Activated CD8-positive, alpha-beta memory T cell treated with anti-CD3 and anti-CD28 coated beads for 36 hours (primary cell): ENCODE measurements at regions not wholly inside any gene's neighbourhood (a gene's known extent, or its start where the extent isn't known, plus 50 kb on each side); places are given as distances from the start of the nearest gene placed in this dataset.

Source experiments
- CTCF ChIA-PET: fragments of 350-600 bp; sonication (Branson Sonifier 250); formaldehyde crosslinking; loops from one replicate; lab custom pipeline; 2021; ENCODE audit warnings: antibody characterized with exemption; lab: Charles Lee
- POLR2A ChIA-PET: fragments of 350-600 bp; sonication (Branson Sonifier 250); formaldehyde crosslinking; loops from one replicate; lab custom pipeline; 2021; ENCODE audit warnings: antibody characterized with exemption; lab: Charles Lee

GRCh38 chr3:146966124-146966523, 361.0 kb upstream of the PLSCR5 start:
- ChIA-PET POLR2A (no interaction called here), CTCF (no interaction called here)

DNA sequence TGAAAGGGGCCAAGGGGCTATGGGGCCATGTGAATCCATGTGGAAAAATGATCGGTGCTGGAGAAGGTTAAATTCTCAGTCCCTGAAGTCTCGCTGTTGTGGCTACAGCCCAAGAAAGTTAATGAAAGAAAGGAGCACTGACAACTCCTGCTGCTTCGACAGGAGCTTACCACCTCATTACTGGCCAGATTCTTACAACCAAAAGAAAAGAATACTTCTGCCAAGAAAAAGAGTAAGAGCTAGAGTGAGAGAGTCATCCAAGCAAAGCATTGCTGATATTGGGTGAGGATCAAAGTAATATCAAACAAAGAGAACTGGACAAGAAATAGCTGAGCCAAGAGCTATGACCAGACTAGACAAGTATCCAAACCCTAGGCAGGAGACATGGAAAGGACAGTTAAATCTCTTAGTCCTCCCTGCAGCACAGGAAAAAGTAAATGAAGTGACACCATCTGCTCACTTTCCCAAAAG, 348.4 kb upstream of the PLSCR5 start:
- POLR2A ChIA-PET = no interaction called here

GRCh38 chr3:146948985-146949384, 343.8 kb upstream of the PLSCR5 start:
- CTCF ChIA-PET = no interaction called here

More for the DNA sequence above, 348.4 kb upstream of the PLSCR5 start:
- CTCF ChIA-PET = no interaction called here

DNA sequence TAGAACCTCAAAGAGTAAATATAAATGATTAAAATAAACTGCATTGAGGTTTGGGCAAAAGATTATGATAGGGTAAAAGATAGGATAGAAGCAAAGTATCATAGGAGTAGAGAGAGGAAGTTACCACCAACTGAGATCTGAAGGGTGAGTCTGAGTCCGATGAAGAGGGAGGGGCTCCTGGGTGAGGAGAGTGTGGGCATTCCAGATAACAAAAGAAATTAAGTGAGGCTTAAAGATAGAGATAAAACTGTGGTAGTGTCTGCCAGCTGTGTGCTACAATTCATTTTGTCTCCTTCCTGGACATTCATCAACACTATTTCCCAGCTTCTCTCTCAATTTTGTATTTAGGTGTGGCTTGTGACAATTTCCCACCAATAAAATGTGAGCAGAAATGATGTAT, 343.0 kb upstream of the PLSCR5 start:
- POLR2A ChIA-PET = no interaction called here
- CTCF ChIA-PET = no interaction called here

More at GRCh38 chr3:146948985-146949384, 343.8 kb upstream of the PLSCR5 start:
- POLR2A ChIA-PET = no interaction called here

DNA sequence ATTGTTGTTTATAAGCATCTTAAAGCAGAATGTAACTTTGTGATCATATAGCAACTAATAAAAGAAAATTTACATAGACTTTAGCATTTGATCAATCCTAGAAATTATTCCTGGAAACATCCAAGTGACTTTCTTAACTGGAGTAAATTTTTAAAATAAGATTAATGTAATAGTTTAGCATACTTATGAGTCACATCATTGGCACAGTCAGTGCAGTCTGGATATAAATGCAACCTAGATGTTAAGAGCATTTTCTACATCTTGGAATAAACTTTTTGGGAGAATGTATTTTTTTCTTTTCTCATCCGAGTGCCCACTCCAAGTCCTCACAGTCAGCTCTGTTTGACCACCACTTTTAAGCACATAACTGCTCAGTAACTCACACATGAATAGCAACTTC, 324.6 kb upstream of the PLSCR5 start:
- POLR2A ChIA-PET = no interaction called here
- CTCF ChIA-PET = no interaction called here

- ChIA-PET POLR2A (no interaction called here), CTCF (no interaction called here)
These were observed 323.4 kb upstream of the PLSCR5 start for GRCh38 chr3:146928421-146929059.

GRCh38 chr3:146921693-146922092, 316.5 kb upstream of the PLSCR5 start:
- ChIA-PET CTCF (no interaction called here), POLR2A (no interaction called here)

- ChIA-PET CTCF (no interaction called here), POLR2A (no interaction called here)
These were observed 309.3 kb upstream of the PLSCR5 start for GRCh38 chr3:146914409-146914808.

- ChIA-PET CTCF (no interaction called here), POLR2A (no interaction called here)
These were observed 307.3 kb upstream of the PLSCR5 start for GRCh38 chr3:146912241-146913015.

DNA sequence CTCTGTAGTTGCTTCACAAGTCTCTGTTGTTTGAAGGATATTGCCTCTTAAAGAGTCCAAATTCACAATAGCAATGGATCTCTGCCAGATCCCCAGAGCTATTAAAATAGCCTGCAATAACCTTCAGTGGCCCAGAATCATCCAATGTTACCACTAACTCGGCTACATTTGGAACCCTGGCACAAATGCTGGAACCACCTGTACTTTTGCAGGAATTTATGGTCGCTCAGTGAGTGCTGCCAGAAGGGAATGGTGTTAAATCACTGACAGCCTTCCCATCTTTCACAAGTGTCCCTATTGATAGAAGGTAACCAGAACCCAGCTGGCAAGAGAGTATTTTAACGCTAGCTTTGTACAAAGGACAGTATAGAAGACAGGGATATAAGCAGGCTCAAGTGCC, 298.8 kb upstream of the PLSCR5 start:
- ChIA-PET CTCF (no interaction called here), POLR2A (no interaction called here)

DNA sequence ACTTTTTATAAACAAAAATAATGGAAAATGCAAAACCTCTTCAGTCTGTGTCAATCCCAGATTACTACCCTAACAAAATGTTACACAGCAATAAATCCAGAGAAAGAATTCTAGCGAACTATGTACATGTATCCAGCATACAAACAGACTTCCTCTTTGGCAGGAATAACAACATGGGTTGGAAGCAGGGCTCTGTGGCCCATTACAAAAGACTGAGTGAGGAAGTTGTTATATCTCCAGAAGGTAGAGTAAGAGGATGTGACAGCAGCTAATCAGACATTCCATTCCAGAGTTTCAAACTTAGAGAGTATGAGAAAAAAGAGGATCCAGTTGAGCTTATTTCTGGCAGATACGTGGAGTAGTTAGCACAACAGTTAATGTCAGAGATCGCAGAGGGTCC, 294.0 kb upstream of the PLSCR5 start:
- POLR2A ChIA-PET = no interaction called here
- CTCF ChIA-PET = no interaction called here

GRCh38 chr3:146896711-146897110, 291.6 kb upstream of the PLSCR5 start:
- ChIA-PET CTCF (no interaction called here), POLR2A (no interaction called here)

- ChIA-PET POLR2A (no interaction called here), CTCF (no interaction called here)
These were observed 290.0 kb upstream of the PLSCR5 start for GRCh38 chr3:146895026-146895749.

GRCh38 chr3:146894406-146894805, 289.3 kb upstream of the PLSCR5 start:
- CTCF ChIA-PET = no interaction called here
- POLR2A ChIA-PET = no interaction called here

- CTCF ChIA-PET = no interaction called here
These were observed 286.9 kb upstream of the PLSCR5 start for GRCh38 chr3:146892041-146892440.

DNA sequence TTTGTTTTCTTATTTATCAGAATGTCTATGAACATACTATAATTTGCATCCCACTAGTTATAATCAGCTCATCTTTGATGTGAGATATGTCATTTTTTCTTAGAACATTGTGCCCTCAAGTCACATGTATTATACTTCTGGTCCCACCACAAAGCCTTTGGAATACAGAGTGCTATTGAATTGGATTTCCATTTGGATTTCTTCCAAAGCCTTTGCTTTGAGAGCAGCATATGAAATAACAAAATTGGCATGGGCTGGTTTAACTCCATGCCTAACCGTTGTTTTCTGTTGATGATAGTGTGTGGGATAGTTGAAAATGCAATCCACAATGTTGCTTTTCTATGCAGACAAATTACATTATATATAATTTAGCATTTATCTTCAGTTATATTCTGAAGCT, 284.5 kb upstream of the PLSCR5 start:
- CTCF ChIA-PET = no interaction called here
- POLR2A ChIA-PET = no interaction called here

More at GRCh38 chr3:146892041-146892440, 286.9 kb upstream of the PLSCR5 start:
- POLR2A ChIA-PET = no interaction called here

DNA sequence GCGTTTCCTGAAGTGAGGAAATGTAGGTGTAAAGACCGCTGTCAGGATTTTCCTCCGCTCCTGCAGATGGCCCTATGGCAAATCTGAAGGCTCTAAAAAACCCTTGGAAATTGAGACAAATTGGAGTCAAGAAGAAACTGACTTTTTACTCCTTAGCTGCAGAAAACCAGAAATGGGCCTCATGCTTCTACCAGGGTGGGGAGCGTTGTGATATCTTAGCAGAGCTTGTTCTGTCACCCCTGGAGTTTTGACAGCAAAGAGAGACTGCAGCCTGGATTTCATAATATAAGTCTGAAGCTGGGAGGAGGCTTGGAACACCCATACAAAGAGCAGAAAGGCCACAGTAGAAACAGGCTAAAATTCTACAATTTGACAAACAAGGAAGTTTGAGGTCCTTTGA, 283.0 kb upstream of the PLSCR5 start:
- POLR2A ChIA-PET = no interaction called here
- CTCF ChIA-PET = interaction anchor here (1.2 kb wide), 1 partner anchor 18 kb away, joined by 3 read pairs; no protein-coding TSS in a partner anchor

GRCh38 chr3:146884721-146885120, 279.6 kb upstream of the PLSCR5 start:
- POLR2A ChIA-PET = no interaction called here
- CTCF ChIA-PET = no interaction called here

DNA sequence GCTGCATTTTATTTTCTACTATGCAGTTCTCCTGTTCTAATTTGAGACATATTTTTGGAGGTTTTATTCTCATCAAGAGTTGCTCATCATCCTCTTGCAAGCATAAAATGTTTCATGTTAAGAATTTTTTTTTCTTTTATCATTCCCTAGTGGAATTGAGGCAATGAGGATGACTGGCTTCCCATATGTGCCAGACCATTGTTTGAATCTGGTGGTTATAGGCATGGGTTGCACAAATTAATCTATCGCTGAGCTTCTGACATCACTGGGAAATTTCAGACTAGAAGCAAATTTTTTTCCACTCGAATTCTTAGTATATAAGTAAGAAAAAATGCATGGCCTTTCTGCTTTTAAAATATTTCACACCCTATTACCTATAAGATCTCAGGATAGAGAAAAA, 279.1 kb upstream of the PLSCR5 start:
- CTCF ChIA-PET = no interaction called here
- POLR2A ChIA-PET = no interaction called here

- ChIA-PET CTCF (no interaction called here), POLR2A (no interaction called here)
These were observed 278.1 kb upstream of the PLSCR5 start for GRCh38 chr3:146883288-146883687.
